ENCODE measurements at regions not wholly inside any gene's neighbourhood (a gene's known extent, or its start where the extent isn't known, plus 50 kb on each side); places are given as distances from the start of the nearest gene placed in this dataset.

DNA sequence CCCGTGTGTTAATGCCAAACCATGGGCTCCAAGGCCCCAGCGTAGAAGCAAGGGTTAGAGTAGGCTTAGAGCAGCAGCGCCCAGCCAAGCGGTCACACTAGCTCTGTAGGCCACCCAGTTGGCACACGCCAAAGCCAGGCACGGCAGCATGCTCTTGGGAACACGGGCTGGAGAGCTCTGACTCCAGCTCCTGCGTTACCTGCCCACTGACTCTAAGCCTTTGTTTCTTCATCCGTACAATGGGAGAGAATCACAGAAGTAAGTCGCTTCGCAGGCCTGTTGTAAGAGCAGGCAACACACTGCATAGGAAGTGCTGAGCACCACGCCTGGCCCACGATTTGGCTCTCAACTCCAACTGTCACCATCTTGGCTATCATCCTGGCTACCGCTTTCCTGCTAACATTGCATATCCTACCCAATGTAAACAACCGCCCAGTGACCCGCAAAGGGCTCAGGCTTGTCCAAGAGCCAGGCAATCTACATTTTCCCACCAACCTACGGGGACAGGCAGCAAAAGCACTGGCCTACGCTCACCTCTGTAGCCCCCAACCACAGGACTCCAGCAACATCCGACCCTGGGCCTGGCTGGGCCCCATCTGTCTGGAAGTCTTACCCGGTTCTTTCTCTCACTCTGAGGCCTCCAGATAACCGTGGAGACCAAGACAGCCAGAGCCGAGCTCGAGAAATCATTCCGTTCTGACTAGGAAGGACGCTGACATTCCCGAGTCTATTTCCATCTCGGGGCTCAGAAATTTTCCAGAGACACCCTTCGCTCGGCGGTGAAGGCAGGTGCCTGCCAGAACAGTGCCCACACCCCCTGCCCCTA lies 91.5 kb upstream of the ZNF507 start:
- TF ChIP-seq, protein P1, sequence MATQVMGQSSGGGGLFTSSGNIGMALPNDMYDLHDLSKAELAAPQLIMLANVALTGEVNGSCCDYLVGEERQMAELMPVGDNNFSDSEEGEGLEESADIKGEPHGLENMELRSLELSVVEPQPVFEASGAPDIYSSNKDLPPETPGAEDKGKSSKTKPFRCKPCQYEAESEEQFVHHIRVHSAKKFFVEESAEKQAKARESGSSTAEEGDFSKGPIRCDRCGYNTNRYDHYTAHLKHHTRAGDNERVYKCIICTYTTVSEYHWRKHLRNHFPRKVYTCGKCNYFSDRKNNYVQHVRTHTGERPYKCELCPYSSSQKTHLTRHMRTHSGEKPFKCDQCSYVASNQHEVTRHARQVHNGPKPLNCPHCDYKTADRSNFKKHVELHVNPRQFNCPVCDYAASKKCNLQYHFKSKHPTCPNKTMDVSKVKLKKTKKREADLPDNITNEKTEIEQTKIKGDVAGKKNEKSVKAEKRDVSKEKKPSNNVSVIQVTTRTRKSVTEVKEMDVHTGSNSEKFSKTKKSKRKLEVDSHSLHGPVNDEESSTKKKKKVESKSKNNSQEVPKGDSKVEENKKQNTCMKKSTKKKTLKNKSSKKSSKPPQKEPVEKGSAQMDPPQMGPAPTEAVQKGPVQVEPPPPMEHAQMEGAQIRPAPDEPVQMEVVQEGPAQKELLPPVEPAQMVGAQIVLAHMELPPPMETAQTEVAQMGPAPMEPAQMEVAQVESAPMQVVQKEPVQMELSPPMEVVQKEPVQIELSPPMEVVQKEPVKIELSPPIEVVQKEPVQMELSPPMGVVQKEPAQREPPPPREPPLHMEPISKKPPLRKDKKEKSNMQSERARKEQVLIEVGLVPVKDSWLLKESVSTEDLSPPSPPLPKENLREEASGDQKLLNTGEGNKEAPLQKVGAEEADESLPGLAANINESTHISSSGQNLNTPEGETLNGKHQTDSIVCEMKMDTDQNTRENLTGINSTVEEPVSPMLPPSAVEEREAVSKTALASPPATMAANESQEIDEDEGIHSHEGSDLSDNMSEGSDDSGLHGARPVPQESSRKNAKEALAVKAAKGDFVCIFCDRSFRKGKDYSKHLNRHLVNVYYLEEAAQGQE (IDR thresholded peaks at IDR 0.05; ENCODE audit: borderline replicate concordance in 1 of 2, low read depth in 1 of 2, low read length in 2 of 2): no peak
- TF ChIP-seq, protein P2, sequence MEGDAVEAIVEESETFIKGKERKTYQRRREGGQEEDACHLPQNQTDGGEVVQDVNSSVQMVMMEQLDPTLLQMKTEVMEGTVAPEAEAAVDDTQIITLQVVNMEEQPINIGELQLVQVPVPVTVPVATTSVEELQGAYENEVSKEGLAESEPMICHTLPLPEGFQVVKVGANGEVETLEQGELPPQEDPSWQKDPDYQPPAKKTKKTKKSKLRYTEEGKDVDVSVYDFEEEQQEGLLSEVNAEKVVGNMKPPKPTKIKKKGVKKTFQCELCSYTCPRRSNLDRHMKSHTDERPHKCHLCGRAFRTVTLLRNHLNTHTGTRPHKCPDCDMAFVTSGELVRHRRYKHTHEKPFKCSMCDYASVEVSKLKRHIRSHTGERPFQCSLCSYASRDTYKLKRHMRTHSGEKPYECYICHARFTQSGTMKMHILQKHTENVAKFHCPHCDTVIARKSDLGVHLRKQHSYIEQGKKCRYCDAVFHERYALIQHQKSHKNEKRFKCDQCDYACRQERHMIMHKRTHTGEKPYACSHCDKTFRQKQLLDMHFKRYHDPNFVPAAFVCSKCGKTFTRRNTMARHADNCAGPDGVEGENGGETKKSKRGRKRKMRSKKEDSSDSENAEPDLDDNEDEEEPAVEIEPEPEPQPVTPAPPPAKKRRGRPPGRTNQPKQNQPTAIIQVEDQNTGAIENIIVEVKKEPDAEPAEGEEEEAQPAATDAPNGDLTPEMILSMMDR (CRISPR knock-in tag; IDR thresholded peaks at IDR 0.05): no peak
- TF ChIP-seq, protein P3, sequence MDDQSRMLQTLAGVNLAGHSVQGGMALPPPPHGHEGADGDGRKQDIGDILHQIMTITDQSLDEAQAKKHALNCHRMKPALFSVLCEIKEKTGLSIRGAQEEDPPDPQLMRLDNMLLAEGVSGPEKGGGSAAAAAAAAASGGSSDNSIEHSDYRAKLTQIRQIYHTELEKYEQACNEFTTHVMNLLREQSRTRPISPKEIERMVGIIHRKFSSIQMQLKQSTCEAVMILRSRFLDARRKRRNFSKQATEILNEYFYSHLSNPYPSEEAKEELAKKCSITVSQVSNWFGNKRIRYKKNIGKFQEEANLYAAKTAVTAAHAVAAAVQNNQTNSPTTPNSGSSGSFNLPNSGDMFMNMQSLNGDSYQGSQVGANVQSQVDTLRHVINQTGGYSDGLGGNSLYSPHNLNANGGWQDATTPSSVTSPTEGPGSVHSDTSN (CRISPR knock-in tag; IDR thresholded peaks at IDR 0.05; ENCODE audit: borderline replicate concordance): no peak
- TF ChIP-seq, protein P4, sequence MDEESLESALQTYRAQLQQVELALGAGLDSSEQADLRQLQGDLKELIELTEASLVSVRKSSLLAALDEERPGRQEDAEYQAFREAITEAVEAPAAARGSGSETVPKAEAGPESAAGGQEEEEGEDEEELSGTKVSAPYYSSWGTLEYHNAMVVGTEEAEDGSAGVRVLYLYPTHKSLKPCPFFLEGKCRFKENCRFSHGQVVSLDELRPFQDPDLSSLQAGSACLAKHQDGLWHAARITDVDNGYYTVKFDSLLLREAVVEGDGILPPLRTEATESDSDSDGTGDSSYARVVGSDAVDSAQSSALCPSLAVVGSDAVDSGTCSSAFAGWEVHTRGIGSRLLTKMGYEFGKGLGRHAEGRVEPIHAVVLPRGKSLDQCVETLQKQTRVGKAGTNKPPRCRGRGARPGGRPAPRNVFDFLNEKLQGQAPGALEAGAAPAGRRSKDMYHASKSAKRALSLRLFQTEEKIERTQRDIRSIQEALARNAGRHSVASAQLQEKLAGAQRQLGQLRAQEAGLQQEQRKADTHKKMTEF (CRISPR knock-in tag; IDR thresholded peaks at IDR 0.05): no peak
- TF ChIP-seq JUND (CRISPR knock-in tag; IDR thresholded peaks at IDR 0.05) (no peak), ATRX (CRISPR knock-in tag; IDR thresholded peaks at IDR 0.05; ENCODE audit: borderline replicate concordance) (no peak), HNRNPL (IDR thresholded peaks at IDR 0.05; ENCODE audit: low read depth, low read length) (no peak), POLR2A (IDR thresholded peaks at IDR 0.05; ENCODE audit: insufficient read depth in 1 of 2, low read depth in 2 of 2, low read length in 2 of 2) (no peak), ZNF761 (CRISPR knock-in tag; conservative IDR thresholded peaks at IDR 0.05) (no peak), ATAD3A (CRISPR knock-in tag; IDR thresholded peaks at IDR 0.05) (no peak)
- TF ChIP-seq, protein P5, sequence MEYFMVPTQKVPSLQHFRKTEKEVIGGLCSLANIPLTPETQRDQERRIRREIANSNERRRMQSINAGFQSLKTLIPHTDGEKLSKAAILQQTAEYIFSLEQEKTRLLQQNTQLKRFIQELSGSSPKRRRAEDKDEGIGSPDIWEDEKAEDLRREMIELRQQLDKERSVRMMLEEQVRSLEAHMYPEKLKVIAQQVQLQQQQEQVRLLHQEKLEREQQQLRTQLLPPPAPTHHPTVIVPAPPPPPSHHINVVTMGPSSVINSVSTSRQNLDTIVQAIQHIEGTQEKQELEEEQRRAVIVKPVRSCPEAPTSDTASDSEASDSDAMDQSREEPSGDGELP (IDR thresholded peaks at IDR 0.05; ENCODE audit: borderline replicate concordance, low read depth): no peak
- TF ChIP-seq, protein P6, sequence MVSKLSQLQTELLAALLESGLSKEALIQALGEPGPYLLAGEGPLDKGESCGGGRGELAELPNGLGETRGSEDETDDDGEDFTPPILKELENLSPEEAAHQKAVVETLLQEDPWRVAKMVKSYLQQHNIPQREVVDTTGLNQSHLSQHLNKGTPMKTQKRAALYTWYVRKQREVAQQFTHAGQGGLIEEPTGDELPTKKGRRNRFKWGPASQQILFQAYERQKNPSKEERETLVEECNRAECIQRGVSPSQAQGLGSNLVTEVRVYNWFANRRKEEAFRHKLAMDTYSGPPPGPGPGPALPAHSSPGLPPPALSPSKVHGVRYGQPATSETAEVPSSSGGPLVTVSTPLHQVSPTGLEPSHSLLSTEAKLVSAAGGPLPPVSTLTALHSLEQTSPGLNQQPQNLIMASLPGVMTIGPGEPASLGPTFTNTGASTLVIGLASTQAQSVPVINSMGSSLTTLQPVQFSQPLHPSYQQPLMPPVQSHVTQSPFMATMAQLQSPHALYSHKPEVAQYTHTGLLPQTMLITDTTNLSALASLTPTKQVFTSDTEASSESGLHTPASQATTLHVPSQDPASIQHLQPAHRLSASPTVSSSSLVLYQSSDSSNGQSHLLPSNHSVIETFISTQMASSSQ (IDR thresholded peaks at IDR 0.05; ENCODE audit: low read depth): no peak
- TF ChIP-seq, protein P6 (CRISPR knock-in tag; IDR thresholded peaks at IDR 0.05; ENCODE audit: borderline replicate concordance): no peak
- TF ChIP-seq, protein P7, sequence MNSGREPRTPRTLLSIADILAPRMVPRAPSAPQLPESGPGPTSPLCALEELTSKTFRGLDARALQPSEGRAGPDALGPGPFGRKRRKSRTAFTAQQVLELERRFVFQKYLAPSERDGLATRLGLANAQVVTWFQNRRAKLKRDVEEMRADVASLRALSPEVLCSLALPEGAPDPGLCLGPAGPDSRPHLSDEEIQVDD (CRISPR knock-in tag; IDR thresholded peaks at IDR 0.05; ENCODE audit: borderline replicate concordance): no peak
- TF ChIP-seq, protein P8, sequence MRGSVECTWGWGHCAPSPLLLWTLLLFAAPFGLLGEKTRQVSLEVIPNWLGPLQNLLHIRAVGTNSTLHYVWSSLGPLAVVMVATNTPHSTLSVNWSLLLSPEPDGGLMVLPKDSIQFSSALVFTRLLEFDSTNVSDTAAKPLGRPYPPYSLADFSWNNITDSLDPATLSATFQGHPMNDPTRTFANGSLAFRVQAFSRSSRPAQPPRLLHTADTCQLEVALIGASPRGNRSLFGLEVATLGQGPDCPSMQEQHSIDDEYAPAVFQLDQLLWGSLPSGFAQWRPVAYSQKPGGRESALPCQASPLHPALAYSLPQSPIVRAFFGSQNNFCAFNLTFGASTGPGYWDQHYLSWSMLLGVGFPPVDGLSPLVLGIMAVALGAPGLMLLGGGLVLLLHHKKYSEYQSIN (CRISPR knock-in tag; IDR thresholded peaks at IDR 0.05; ENCODE audit: borderline replicate concordance): no peak

Data from HepG2 (cell line).